ENCODE measurements at regions not wholly inside any gene's neighbourhood (a gene's known extent, or its start where the extent isn't known, plus 50 kb on each side); places are given as distances from the start of the nearest gene placed in this dataset.

- no peak for TF ChIP-seq CTCF (IDR thresholded peaks at IDR 0.05; ENCODE audit: borderline replicate concordance, control extremely low read depth, extremely low read depth, insufficient read depth, missing control alignments)
- in situ Hi-C loops (cut with MboI; ENCODE audit: low sequenced_read_pairs, unreplicated experiment) = no loop called here
These were observed 172.1 kb downstream of the USP12 start for GRCh38 chr13:26999499-26999898.

DNA sequence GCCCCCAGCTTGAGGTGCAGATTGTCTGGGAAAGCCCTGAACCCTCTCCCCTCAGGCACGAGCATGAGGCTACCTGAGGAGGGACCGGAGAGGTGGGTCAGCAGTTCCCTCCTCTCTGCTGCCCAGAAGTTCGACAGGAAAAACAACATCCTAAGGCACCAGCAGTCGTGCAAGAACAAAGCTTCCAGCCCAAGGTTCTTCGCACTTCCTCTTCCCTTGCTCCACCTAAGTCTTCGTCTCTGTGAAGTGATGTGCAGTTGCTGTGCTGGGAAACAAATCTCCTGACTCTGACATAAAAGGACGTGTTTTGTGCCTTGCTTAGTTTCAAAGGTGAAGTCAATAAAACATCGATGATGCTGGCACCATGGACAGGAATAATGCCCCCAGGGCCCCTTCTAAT is 173.3 kb downstream of the USP12 start:
- in situ Hi-C loops (cut with MboI; ENCODE audit: low sequenced_read_pairs, unreplicated experiment) = no loop called here
- TF ChIP-seq CTCF (IDR thresholded peaks at IDR 0.05; ENCODE audit: borderline replicate concordance, control extremely low read depth, extremely low read depth, insufficient read depth, missing control alignments) = no peak

More at GRCh38 chr13:26999499-26999898, 172.1 kb downstream of the USP12 start:
- DNase-seq (ENCODE audit: low spot score) = no peak

GRCh38 chr13:26996965-26997752 is 174.5 kb downstream of the USP12 start:
- in situ Hi-C loops (cut with MboI; ENCODE audit: low sequenced_read_pairs, unreplicated experiment) = no loop called here
- DNase-seq (ENCODE audit: low spot score) = peak; percentile 53
- TF ChIP-seq CTCF (IDR thresholded peaks at IDR 0.05; ENCODE audit: borderline replicate concordance, control extremely low read depth, extremely low read depth, insufficient read depth, missing control alignments) = no peak

More for the DNA sequence above, 173.3 kb downstream of the USP12 start:
- no peak for DNase-seq (ENCODE audit: low spot score)

- DNase-seq (ENCODE audit: low spot score) = no peak
- in situ Hi-C loops (cut with MboI; ENCODE audit: low sequenced_read_pairs, unreplicated experiment) = no loop called here
- TF ChIP-seq CTCF (IDR thresholded peaks at IDR 0.05; ENCODE audit: borderline replicate concordance, control extremely low read depth, extremely low read depth, insufficient read depth, missing control alignments) = no peak
These were observed 176.5 kb downstream of the USP12 start for GRCh38 chr13:26995159-26995558.

DNA sequence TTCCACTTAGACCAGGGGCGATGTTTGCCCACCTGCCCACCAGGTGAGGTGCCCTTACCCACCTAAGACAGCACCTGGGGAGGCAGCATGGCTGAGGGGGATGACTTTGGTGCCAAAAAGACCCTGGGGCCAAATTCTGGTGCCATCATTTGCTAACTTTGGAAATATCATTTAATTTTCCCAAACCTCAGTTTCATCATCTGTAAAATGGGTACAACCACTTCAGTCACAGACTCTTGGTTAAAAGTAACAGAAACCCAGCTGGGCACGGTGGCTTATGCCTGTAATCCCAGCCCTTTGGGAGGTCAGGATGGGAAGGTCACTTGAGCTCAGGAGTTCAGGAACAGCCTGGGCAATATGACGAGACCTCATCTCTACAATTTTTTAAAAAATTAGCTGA is 177.8 kb downstream of the USP12 start:
- no peak for DNase-seq (ENCODE audit: low spot score)
- TF ChIP-seq CTCF (IDR thresholded peaks at IDR 0.05; ENCODE audit: borderline replicate concordance, control extremely low read depth, extremely low read depth, insufficient read depth, missing control alignments) = no peak
- in situ Hi-C loops (cut with MboI; ENCODE audit: low sequenced_read_pairs, unreplicated experiment) = no loop called here

- in situ Hi-C loops (cut with MboI; ENCODE audit: low sequenced_read_pairs, unreplicated experiment) = no loop called here
- TF ChIP-seq CTCF (IDR thresholded peaks at IDR 0.05; ENCODE audit: borderline replicate concordance, control extremely low read depth, extremely low read depth, insufficient read depth, missing control alignments) = no peak
- no peak for DNase-seq (ENCODE audit: low spot score)
These were observed 178.5 kb downstream of the USP12 start for GRCh38 chr13:26992951-26993719.

Measured in GM13976 (cell line).